HepG2 (cell line): ENCODE measurements at regions not wholly inside any gene's neighbourhood (a gene's known extent, or its start where the extent isn't known, plus 50 kb on each side); places are given as distances from the start of the nearest gene placed in this dataset.

ENCODE experiments used
- ARID2 ChIP-seq: sonication (generic); formaldehyde crosslinking; IDR thresholded peaks from 2 replicates; pipeline ENCODE4 v1.8.1; 2022; ENCODE audit warnings: mild to moderate bottlenecking, missing genetic modification reagents, borderline replicate concordance
- BORCS8-MEF2B ChIP-seq: sonication (generic); formaldehyde crosslinking; IDR thresholded peaks from 2 replicates; pipeline ENCODE4 v1.8.0; 2022; ENCODE audit warnings: mild to moderate bottlenecking, missing genetic modification reagents
- HES4 ChIP-seq: sonication (generic); formaldehyde crosslinking; IDR thresholded peaks from 2 replicates; pipeline ENCODE4 v1.9.0; 2021; ENCODE audit warnings: mild to moderate bottlenecking, missing genetic modification reagents, borderline replicate concordance
- HNF4A ChIP-seq: sonication (generic); formaldehyde crosslinking; IDR thresholded peaks from 2 replicates; pipeline ENCODE4 v1.4.0; 2020; ENCODE audit warnings: missing genetic modification reagents
- HOXA3 ChIP-seq: sonication (generic); formaldehyde crosslinking; IDR thresholded peaks from 2 replicates; pipeline ENCODE4 v1.5.0; 2020; ENCODE audit warnings: missing genetic modification reagents
- MAFK ChIP-seq, 2 experiments: IDR thresholded peaks in 1 of 2; conservative IDR thresholded peaks in 1 of 2; 2 replicates each; pipeline ENCODE4 v1.6.1; 2011; ENCODE audit warnings: improper control_type of control experiment in 2 of 2, low read length in 2 of 2
- MIER2 ChIP-seq: IDR thresholded peaks from 2 replicates; pipeline ENCODE4 v1.6.1; 2016; ENCODE audit warnings: missing biosample characterization, missing genetic modification reagents
- MLLT10 ChIP-seq: sonication (generic); formaldehyde crosslinking; IDR thresholded peaks from 2 replicates; pipeline ENCODE4 v1.4.0; 2020; ENCODE audit warnings: missing genetic modification reagents
- NBN ChIP-seq: fragments of 450-650 bp; conservative IDR thresholded peaks from 2 replicates; pipeline ENCODE4 v1.6.1; 2017
- NFIB ChIP-seq: sonication (generic); formaldehyde crosslinking; IDR thresholded peaks from 2 replicates; pipeline ENCODE4 v1.9.0; 2021; ENCODE audit warnings: missing genetic modification reagents, mild to moderate bottlenecking, borderline replicate concordance
- NRL ChIP-seq: sonication (generic); formaldehyde crosslinking; IDR thresholded peaks from 2 replicates; pipeline ENCODE4 v1.5.0; 2020; ENCODE audit warnings: missing genetic modification reagents, mild to moderate bottlenecking, moderate library complexity, borderline replicate concordance
- PAWR ChIP-seq: sonication (generic); formaldehyde crosslinking; IDR thresholded peaks from 2 replicates; pipeline ENCODE4 v1.4.0; 2020; ENCODE audit warnings: missing genetic modification reagents, mild to moderate bottlenecking, borderline replicate concordance
- REPIN1 ChIP-seq: sonication (generic); formaldehyde crosslinking; IDR thresholded peaks from 2 replicates; pipeline ENCODE4 v1.8.0; 2022; ENCODE audit warnings: missing genetic modification reagents, low read depth, mild to moderate bottlenecking, borderline replicate concordance
- SAP130 ChIP-seq: IDR thresholded peaks from 2 replicates; pipeline ENCODE4 v1.6.1; 2016; ENCODE audit warnings: low read depth
- SMARCC2 ChIP-seq: fragments of 450-650 bp; IDR thresholded peaks from 2 replicates; pipeline ENCODE4 v1.6.1; 2017; ENCODE audit warnings: antibody characterized with exemption, mild to moderate bottlenecking
- XBP1 ChIP-seq: sonication (generic); formaldehyde crosslinking; IDR thresholded peaks from 2 replicates; pipeline ENCODE4 v1.5.0; 2020; ENCODE audit warnings: missing genetic modification reagents
- YEATS2 ChIP-seq: sonication (generic); formaldehyde crosslinking; IDR thresholded peaks from 2 replicates; pipeline ENCODE4 v1.4.0; 2020; ENCODE audit warnings: missing genetic modification reagents, borderline replicate concordance
- YEATS4 ChIP-seq: sonication (generic); formaldehyde crosslinking; IDR thresholded peaks from 2 replicates; pipeline ENCODE4 v1.4.0; 2020; ENCODE audit warnings: missing genetic modification reagents, borderline replicate concordance
- ZC3H13 ChIP-seq: sonication (generic); formaldehyde crosslinking; IDR thresholded peaks from 2 replicates; pipeline ENCODE4 v1.8.1; 2023; ENCODE audit warnings: mild to moderate bottlenecking, missing genetic modification reagents, moderate library complexity
- ZNF292 ChIP-seq: sonication (generic); formaldehyde crosslinking; IDR thresholded peaks from 2 replicates; pipeline ENCODE4 v1.8.1; 2022; ENCODE audit warnings: mild to moderate bottlenecking, low read depth, missing genetic modification reagents, borderline replicate concordance
- ZNF329 ChIP-seq: sonication (generic); formaldehyde crosslinking; IDR thresholded peaks from 2 replicates; pipeline ENCODE4 v1.9.0; 2021; ENCODE audit warnings: low read depth, mild to moderate bottlenecking, missing genetic modification reagents
- ZNF432 ChIP-seq: sonication (generic); formaldehyde crosslinking; IDR thresholded peaks from 2 replicates; pipeline ENCODE4 v1.5.0; 2020; ENCODE audit warnings: missing genetic modification reagents, mild to moderate bottlenecking, borderline replicate concordance
- ZNF510 ChIP-seq: sonication (generic); formaldehyde crosslinking; IDR thresholded peaks from 2 replicates; pipeline ENCODE4 v1.4.0; 2020; ENCODE audit warnings: low read depth, mild to moderate bottlenecking, missing genetic modification reagents
- ZNF569 ChIP-seq: sonication (generic); formaldehyde crosslinking; IDR thresholded peaks from 2 replicates; pipeline ENCODE4 v1.5.0; 2020; ENCODE audit warnings: mild to moderate bottlenecking, missing genetic modification reagents, moderate library complexity, borderline replicate concordance
- ZNF577 ChIP-seq: sonication (generic); formaldehyde crosslinking; IDR thresholded peaks from 2 replicates; pipeline ENCODE4 v1.4.0; 2020; ENCODE audit warnings: mild to moderate bottlenecking, low read depth, missing genetic modification reagents, borderline replicate concordance
- ZNF782 ChIP-seq: sonication (generic); formaldehyde crosslinking; IDR thresholded peaks from 2 replicates; pipeline ENCODE4 v1.4.0; 2020; ENCODE audit warnings: missing genetic modification reagents, mild to moderate bottlenecking, borderline replicate concordance
- ZNF788 ChIP-seq: sonication (generic); formaldehyde crosslinking; IDR thresholded peaks from 2 replicates; pipeline ENCODE4 v1.5.0; 2020; ENCODE audit warnings: mild to moderate bottlenecking, missing genetic modification reagents, borderline replicate concordance
- ZNF83 ChIP-seq: sonication (generic); formaldehyde crosslinking; IDR thresholded peaks from 2 replicates; pipeline ENCODE4 v1.4.0; 2020; ENCODE audit warnings: missing genetic modification reagents, mild to moderate bottlenecking, borderline replicate concordance
- TF ChIP-seq, protein P1 (sequence below): sonication (generic); formaldehyde crosslinking; IDR thresholded peaks from 2 replicates; pipeline ENCODE4 v1.5.0; 2020; ENCODE audit warnings: mild to moderate bottlenecking, missing genetic modification reagents, moderate library complexity
- TF ChIP-seq, protein P2 (sequence below): conservative IDR thresholded peaks from 2 replicates; pipeline ENCODE4 v1.6.1; 2018; ENCODE audit warnings: missing genetic modification reagents

GRCh38 chr2:64311948-64312621, 141.9 kb upstream of the LGALSL start (continued):
- TF ChIP-seq ARID2 (CRISPR knock-in tag) = no peak
- TF ChIP-seq ZNF510 (CRISPR knock-in tag) = no peak
- no peak for TF ChIP-seq ZNF329 (CRISPR knock-in tag)
- TF ChIP-seq ZNF788 (CRISPR knock-in tag) = no peak
- peak; percentile 57 for TF ChIP-seq SAP130
- no peak for TF ChIP-seq HNF4A (CRISPR knock-in tag)
- no peak for TF ChIP-seq SMARCC2
- TF ChIP-seq, protein P1, sequence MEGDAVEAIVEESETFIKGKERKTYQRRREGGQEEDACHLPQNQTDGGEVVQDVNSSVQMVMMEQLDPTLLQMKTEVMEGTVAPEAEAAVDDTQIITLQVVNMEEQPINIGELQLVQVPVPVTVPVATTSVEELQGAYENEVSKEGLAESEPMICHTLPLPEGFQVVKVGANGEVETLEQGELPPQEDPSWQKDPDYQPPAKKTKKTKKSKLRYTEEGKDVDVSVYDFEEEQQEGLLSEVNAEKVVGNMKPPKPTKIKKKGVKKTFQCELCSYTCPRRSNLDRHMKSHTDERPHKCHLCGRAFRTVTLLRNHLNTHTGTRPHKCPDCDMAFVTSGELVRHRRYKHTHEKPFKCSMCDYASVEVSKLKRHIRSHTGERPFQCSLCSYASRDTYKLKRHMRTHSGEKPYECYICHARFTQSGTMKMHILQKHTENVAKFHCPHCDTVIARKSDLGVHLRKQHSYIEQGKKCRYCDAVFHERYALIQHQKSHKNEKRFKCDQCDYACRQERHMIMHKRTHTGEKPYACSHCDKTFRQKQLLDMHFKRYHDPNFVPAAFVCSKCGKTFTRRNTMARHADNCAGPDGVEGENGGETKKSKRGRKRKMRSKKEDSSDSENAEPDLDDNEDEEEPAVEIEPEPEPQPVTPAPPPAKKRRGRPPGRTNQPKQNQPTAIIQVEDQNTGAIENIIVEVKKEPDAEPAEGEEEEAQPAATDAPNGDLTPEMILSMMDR (CRISPR knock-in tag) = peak; percentile 76
- no peak for TF ChIP-seq MLLT10
- no peak for TF ChIP-seq ZNF577 (CRISPR knock-in tag)
- no peak for TF ChIP-seq NRL (CRISPR knock-in tag)
- no peak; the same call in 1 of the 2 replicates for TF ChIP-seq REPIN1 (CRISPR knock-in tag)
- TF ChIP-seq ZNF432 (CRISPR knock-in tag) = no peak
- no peak for TF ChIP-seq XBP1 (CRISPR knock-in tag)
- TF ChIP-seq, protein P2, sequence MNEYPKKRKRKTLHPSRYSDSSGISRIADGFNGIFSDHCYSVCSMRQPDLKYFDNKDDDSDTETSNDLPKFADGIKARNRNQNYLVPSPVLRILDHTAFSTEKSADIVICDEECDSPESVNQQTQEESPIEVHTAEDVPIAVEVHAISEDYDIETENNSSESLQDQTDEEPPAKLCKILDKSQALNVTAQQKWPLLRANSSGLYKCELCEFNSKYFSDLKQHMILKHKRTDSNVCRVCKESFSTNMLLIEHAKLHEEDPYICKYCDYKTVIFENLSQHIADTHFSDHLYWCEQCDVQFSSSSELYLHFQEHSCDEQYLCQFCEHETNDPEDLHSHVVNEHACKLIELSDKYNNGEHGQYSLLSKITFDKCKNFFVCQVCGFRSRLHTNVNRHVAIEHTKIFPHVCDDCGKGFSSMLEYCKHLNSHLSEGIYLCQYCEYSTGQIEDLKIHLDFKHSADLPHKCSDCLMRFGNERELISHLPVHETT (CRISPR knock-in tag) = no peak
- no peak for TF ChIP-seq ZNF782 (CRISPR knock-in tag)
- TF ChIP-seq MIER2 (CRISPR knock-in tag) = no peak
- TF ChIP-seq ZNF83 (CRISPR knock-in tag) = no peak
- no peak for TF ChIP-seq ZNF569 (CRISPR knock-in tag)
- TF ChIP-seq MAFK (conservative IDR thresholded peaks at IDR 0.05 in 1 of 2, IDR thresholded peaks at IDR 0.05 in 1 of 2; ENCODE audit: low read length in 2 of 2) = no peak
- no peak for TF ChIP-seq ZC3H13
- no peak for TF ChIP-seq NFIB (CRISPR knock-in tag)
- TF ChIP-seq ZNF292 (CRISPR knock-in tag) = 0 out of 2 replicates have a peak, but pooled peaks have one; percentile 41
- TF ChIP-seq BORCS8-MEF2B (CRISPR knock-in tag) = 0 out of 2 replicates have a peak, but pooled peaks have one; percentile 32
- TF ChIP-seq YEATS4 (CRISPR knock-in tag) = no peak
- no peak for TF ChIP-seq PAWR (CRISPR knock-in tag)
- TF ChIP-seq YEATS2 (CRISPR knock-in tag) = no peak
- TF ChIP-seq NBN = no peak
- peak; percentile 38; the same call in 1 of the 2 replicates for TF ChIP-seq HOXA3
- TF ChIP-seq HES4 (CRISPR knock-in tag) = no peak
